H1 (cell line): ENCODE measurements at regions not wholly inside any gene's neighbourhood (a gene's known extent, or its start where the extent isn't known, plus 50 kb on each side); places are given as distances from the start of the nearest gene placed in this dataset.

Experiments
- CTCF ChIA-PET: fragments of 300-600 bp; sonication (Branson Sonifier 250); formaldehyde crosslinking; loops from one replicate; lab custom pipeline; 2021; ENCODE audit not compliant: partially characterized antibody; lab: Charles Lee
- POLR2A ChIA-PET: fragments of 300-600 bp; sonication (Branson Sonifier 250); formaldehyde crosslinking; loops from one replicate; lab custom pipeline; 2021; ENCODE audit warnings: inconsistent platforms; ENCODE audit not compliant: partially characterized antibody; lab: Charles Lee
- DNase-seq, 2 experiments: peaks; one replicate each; pipeline versions ENCODE4 v3.0.0 to v3.0.0-alpha.2; 2010 to 2022; ENCODE audit warnings: low spot score in 2 of 2, low read depth in 1 of 2, mixed read lengths in 1 of 2
- FAIRE-seq: peaks from 2 replicates; lab custom pipeline; 2011; peaks lifted over from hg19 to GRCh38; lab: Jason Lieb, UNC
- H2AFZ ChIP-seq: 2 replicates; pipeline ENCODE4 v1.8.1; 2012; ENCODE audit warnings: low read length, inconsistent platforms
- H2AK5ac ChIP-seq: 2 replicates; pipeline ENCODE4 v1.6.1; 2013; ENCODE audit warnings: low read depth, low read length
- H2BK120ac ChIP-seq: replicated peaks from 2 replicates; pipeline ENCODE3; 2013; ENCODE audit warnings: low read depth, low read length, inconsistent platforms
- H2BK12ac ChIP-seq: 2 replicates; pipeline ENCODE4 v1.6.1; 2013; ENCODE audit warnings: low read depth, low read length
- H2BK15ac ChIP-seq: 2 replicates; pipeline ENCODE4 v1.6.1; 2013; ENCODE audit warnings: low read length
- H2BK20ac ChIP-seq: 2 replicates; pipeline ENCODE4 v1.6.1; 2013; ENCODE audit warnings: low read length
- H2BK5ac ChIP-seq: 2 replicates; pipeline ENCODE4 v1.6.1; 2013; ENCODE audit warnings: low read depth, low read length
- H3K14ac ChIP-seq: 2 replicates; pipeline ENCODE4 v1.6.1; 2013; ENCODE audit warnings: inconsistent platforms; ENCODE audit not compliant: insufficient read length
- H3K18ac ChIP-seq: 2 replicates; pipeline ENCODE4 v1.6.1; 2013; ENCODE audit warnings: low read length; ENCODE audit errors: extremely low read depth
- H3K23ac ChIP-seq: 2 replicates; pipeline ENCODE4 v1.6.1; 2013; ENCODE audit warnings: inconsistent platforms; ENCODE audit not compliant: insufficient read length
- H3K23me2 ChIP-seq: 2 replicates; pipeline ENCODE4 v1.6.1; 2013; ENCODE audit warnings: low read depth, low read length
- H3K27ac ChIP-seq: 2 replicates; pipeline ENCODE4 v1.6.1; 2011; ENCODE audit warnings: low read depth, low read length, inconsistent platforms
- H3K27me3 ChIP-seq, 4 experiments: replicated peaks in 1 of 4; 1 replicate in 1 of 4; 2 replicates in 3 of 4; pipeline versions ENCODE4 v1.6.1 to v1.8.1; 2011 to 2013; ENCODE audit warnings: low read length in 3 of 4, mild to moderate bottlenecking in 3 of 4, inconsistent platforms in 2 of 4, mixed read lengths in 2 of 4, moderate library complexity in 1 of 4; ENCODE audit not compliant: control insufficient read depth in 3 of 4, insufficient read depth in 3 of 4; ENCODE audit errors: extremely low read depth in 1 of 4
- H3K36me3 ChIP-seq, 4 experiments: 2 replicates each; pipeline versions ENCODE4 v1.6.1 to v1.8.1; 2011 to 2013; ENCODE audit warnings: mild to moderate bottlenecking in 4 of 4, low read length in 3 of 4, moderate library complexity in 2 of 4, control low read depth in 1 of 4, inconsistent platforms in 1 of 4; ENCODE audit not compliant: insufficient read depth in 4 of 4, control insufficient read depth in 2 of 4
- H3K4ac ChIP-seq: replicated peaks from 2 replicates; pipeline ENCODE3; 2013; ENCODE audit warnings: low read length, low read depth, mixed read lengths, inconsistent platforms; ENCODE audit not compliant: insufficient read length
- H3K4me1 ChIP-seq, 4 experiments: replicated peaks in 1 of 4; 1 replicate in 1 of 4; 2 replicates in 3 of 4; pipeline versions ENCODE4 v1.6.1 to v1.8.1; 2011 to 2013; ENCODE audit warnings: low read length in 3 of 4, inconsistent platforms in 2 of 4, mixed read lengths in 1 of 4; ENCODE audit not compliant: insufficient read depth in 4 of 4, control insufficient read depth in 3 of 4
- H3K4me2 ChIP-seq, 2 experiments: 2 replicates each; pipeline versions ENCODE4 v1.6.1 to v1.8.1; 2011 to 2013; ENCODE audit warnings: low read depth in 2 of 2, low read length in 2 of 2, control low read depth in 1 of 2, inconsistent platforms in 1 of 2, mild to moderate bottlenecking in 1 of 2; ENCODE audit not compliant: insufficient read depth in 1 of 2
- H3K4me3 ChIP-seq, 4 experiments: fragments of 200-600, 300-600 bp in 1 of 4; sonication (generic), shearing (Covaris generic), sonication (Bioruptor Twin) in 1 of 4; 2 replicates each; pipeline versions ENCODE4 v1.5.1 to v1.8.1; 2011 to 2016; ENCODE audit warnings: low read length in 4 of 4, low read depth in 3 of 4, control low read depth in 2 of 4, inconsistent platforms in 2 of 4, mild to moderate bottlenecking in 2 of 4, mixed read lengths in 1 of 4, moderate library complexity in 1 of 4; ENCODE audit not compliant: insufficient read depth in 2 of 4; ENCODE audit errors: extremely low read depth in 1 of 4
- H3K56ac ChIP-seq: replicated peaks from 2 replicates; pipeline ENCODE3; 2013; ENCODE audit warnings: low read depth, mild to moderate bottlenecking, mixed read lengths, low read length, inconsistent platforms; ENCODE audit not compliant: insufficient read length
- H3K79me1 ChIP-seq: 2 replicates; pipeline ENCODE4 v1.6.1; 2013; ENCODE audit warnings: low read depth, low read length, control low read depth
- H3K79me2 ChIP-seq, 2 experiments: 2 replicates each; pipeline versions ENCODE4 v1.6.1 to v1.8.1; 2012 to 2013; ENCODE audit warnings: low read length in 2 of 2, mild to moderate bottlenecking in 2 of 2, inconsistent platforms in 1 of 2; ENCODE audit not compliant: insufficient read depth in 2 of 2, control insufficient read depth in 1 of 2
- H3K9ac ChIP-seq, 4 experiments: replicated peaks in 1 of 4; 1 replicate in 1 of 4; 2 replicates in 3 of 4; pipeline versions ENCODE4 v1.6.1 to v1.8.1; 2011 to 2013; ENCODE audit warnings: low read depth in 3 of 4, low read length in 3 of 4, control low read depth in 2 of 4, mild to moderate bottlenecking in 2 of 4, moderate library complexity in 2 of 4, inconsistent platforms in 1 of 4; ENCODE audit errors: extremely low read depth in 1 of 4
- H3K9me3 ChIP-seq, 2 experiments: 2 replicates each; pipeline versions ENCODE4 v1.6.1 to v1.8.1; 2012 to 2013; ENCODE audit warnings: mild to moderate bottlenecking in 2 of 2, moderate library complexity in 2 of 2, control low read depth in 1 of 2, inconsistent platforms in 1 of 2, low read depth in 1 of 2, low read length in 1 of 2, mixed read lengths in 1 of 2; ENCODE audit not compliant: insufficient read depth in 2 of 2
- H4K20me1 ChIP-seq, 2 experiments: replicated peaks in 1 of 2; 2 replicates each; pipeline versions ENCODE3 to v1.8.1; 2011 to 2013; ENCODE audit warnings: inconsistent platforms in 2 of 2, low read length in 2 of 2, mild to moderate bottlenecking in 1 of 2; ENCODE audit not compliant: insufficient read depth in 2 of 2, control insufficient read depth in 1 of 2
- H4K5ac ChIP-seq: 2 replicates; pipeline ENCODE4 v1.6.1; 2013; ENCODE audit warnings: low read length, low read depth, mixed read lengths, inconsistent platforms; ENCODE audit not compliant: insufficient read length
- H4K8ac ChIP-seq: 2 replicates; pipeline ENCODE4 v1.8.0; 2013; ENCODE audit warnings: mild to moderate bottlenecking, moderate library complexity, low read length, inconsistent platforms; ENCODE audit not compliant: insufficient read depth; ENCODE audit errors: extremely low read depth
- H4K91ac ChIP-seq: replicated peaks from 2 replicates; pipeline ENCODE3; 2013; ENCODE audit warnings: low read length, mixed read lengths, inconsistent platforms; ENCODE audit not compliant: insufficient read length
- ASH2L ChIP-seq: fragments of 200-600, 300-600 bp; sonication (generic); IDR thresholded peaks from one replicate; pipeline ENCODE4 v1.7.1; 2017; ENCODE audit warnings: low read length
- BACH1 ChIP-seq: IDR thresholded peaks from 2 replicates; pipeline ENCODE4 v1.6.1; 2012; ENCODE audit warnings: low read length, improper control_type of control experiment
- BCL11A ChIP-seq, 2 experiments: IDR thresholded peaks; one replicate each; pipeline ENCODE4 v1.6.1; 2011; ENCODE audit warnings: low read depth in 2 of 2, low read length in 2 of 2, mild to moderate bottlenecking in 2 of 2
- CBX5 ChIP-seq: fragments of 300-800, 300-1000 bp; sonication (generic); IDR thresholded peaks from 2 replicates; pipeline ENCODE4 v1.7.1; 2016; ENCODE audit warnings: antibody characterized with exemption, low read length, low read depth
- CEBPB ChIP-seq: IDR thresholded peaks from 2 replicates; pipeline ENCODE4 v1.6.1; 2012; ENCODE audit warnings: low read depth, low read length
- CTCF ChIP-seq, 3 experiments: IDR thresholded peaks; 1 replicate in 2 of 3; 2 replicates in 1 of 3; pipeline versions ENCODE4 v1.5.1 to v1.6.1; 2011; ENCODE audit warnings: low read length in 3 of 3, mild to moderate bottlenecking in 3 of 3, inconsistent platforms in 2 of 3, low read depth in 1 of 3, moderate library complexity in 1 of 3; ENCODE audit not compliant: insufficient read depth in 1 of 3; ENCODE audit errors: control extremely low read depth in 1 of 3
- E2F6 ChIP-seq: IDR thresholded peaks from 2 replicates; pipeline ENCODE4 v1.6.1; 2012; ENCODE audit warnings: inconsistent platforms
- KDM5A ChIP-seq: fragments of 200-600 bp; IDR thresholded peaks from 2 replicates; pipeline ENCODE4 v1.7.1; 2012; ENCODE audit warnings: mild to moderate bottlenecking, low read length, inconsistent platforms, mixed read lengths
- SIRT6 ChIP-seq: IDR thresholded peaks from one replicate; pipeline ENCODE4 v1.7.1; 2012; ENCODE audit warnings: low read length, inconsistent platforms
- SUZ12 ChIP-seq: fragments of 200-600 bp; sonication (generic); IDR thresholded peaks from 2 replicates; pipeline ENCODE4 v1.6.1; 2012; ENCODE audit warnings: mild to moderate bottlenecking, inconsistent platforms, low read length, moderate library complexity, mixed read lengths
- TBP ChIP-seq: IDR thresholded peaks from 2 replicates; pipeline ENCODE4 v1.6.1; 2011; ENCODE audit warnings: low read depth, low read length, improper control_type of control experiment
- WGBS, 2 experiments: shearing (Covaris generic) in 1 of 2; methylation state at CpG; one replicate each; pipeline versions ENCODE4 v1.1.6 to v1.1.7; 2013 to 2015; ENCODE audit warnings: low lambda C conversion rate in 2 of 2, mixed read lengths in 2 of 2, inconsistent platforms in 1 of 2, low coverage in 1 of 2, missing lambda C conversion rate in 1 of 2; ENCODE audit not compliant: insufficient replicate concordance in 2 of 2, insufficient coverage in 1 of 2, insufficient read length in 1 of 2; ENCODE audit errors: extremely low coverage in 1 of 2, missing lambda C conversion rate in 1 of 2; 5-methylcytosine and 5-hydroxymethylcytosine counted together

- H3K27me3 ChIP-seq: no peaks in the 10 kb centered on the region
- no peak overlapping the region for H3K4me3 ChIP-seq
- H3K14ac ChIP-seq: no peak overlapping the region
- ChIA-PET POLR2A (interaction anchor here (1.2 to 1.7 kb wide), 2 partner anchors 8 to 12 kb away, joined by 3 read pairs; no protein-coding TSS in a partner anchor), CTCF (interaction anchor here (1.2 to 4.6 kb wide), 3 partner anchors 8 to 91 kb away, joined by 3 to 35 read pairs (median 6); no protein-coding TSS in a partner anchor)
- no peak overlapping the region for H2BK5ac ChIP-seq
- no peak overlapping the region for H2BK15ac ChIP-seq
- H3K4me2 ChIP-seq: no peak overlapping the region
- H4K20me1 ChIP-seq: peaks cover 2 to 13% of the 10 kb centered on the region in 2 experiments
- H3K23me2 ChIP-seq: no peaks in the 10 kb centered on the region
- H3K9ac ChIP-seq: no peak overlapping the region
- H3K79me2 ChIP-seq: peaks cover 0 to 16% of the 10 kb centered on the region in 2 experiments; a peak in 1 of 4 replicates
- H3K79me1 ChIP-seq: peaks cover 12% of the 10 kb centered on the region
- no peak overlapping the region for H2BK120ac ChIP-seq
- no peak overlapping the region for H3K23ac ChIP-seq
- H2AK5ac ChIP-seq: no peak overlapping the region
- H4K8ac ChIP-seq: no peak overlapping the region
- no peak overlapping the region for H3K27ac ChIP-seq
- 0 out of 8 replicates have a peak, but pooled peaks cover 0 to 2% (median 0%) of the 10 kb centered on the region in 4 experiments for H3K36me3 ChIP-seq
- no peak overlapping the region for H4K91ac ChIP-seq
- no peak overlapping the region for H2BK20ac ChIP-seq
- H4K5ac ChIP-seq: no peak overlapping the region
- H2AFZ ChIP-seq: no peak overlapping the region
- 88% methylated on average over 5 of the region's 5 CpGs; no CpG with 5 or more reads in 1 of the 2 experiments for WGBS, 2 experiments
- peaks cover 0 to 3% (median 0%) of the 10 kb centered on the region in 4 experiments; a peak in 4 of 7 replicates for H3K4me1 ChIP-seq
- H3K18ac ChIP-seq: no peak overlapping the region
- H2BK12ac ChIP-seq: no peak overlapping the region
- peaks cover 0 to 8% of the 10 kb centered on the region in 2 experiments; a peak in 2 of 4 replicates for H3K9me3 ChIP-seq
- DNase-seq (no peak), FAIRE-seq (no peak)
- H3K56ac ChIP-seq: no peak overlapping the region
- TF ChIP-seq BCL11A (IDR thresholded peaks at IDR 0.05; ENCODE audit: low read depth in 2 of 2, low read length in 2 of 2) (no peak), SIRT6 (no peak), TBP (no peak), SUZ12 (no peak), ASH2L (no peak), CTCF (IDR thresholded peaks at IDR 0.05; ENCODE audit: control extremely low read depth in 1 of 3, insufficient read depth in 1 of 3, low read depth in 1 of 3, low read length in 3 of 3) (no peak), CEBPB (no peak), KDM5A (no peak), BACH1 (no peak), CBX5 (no peak), E2F6 (no peak)
- no peak overlapping the region for H3K4ac ChIP-seq
Measured at GRCh38 chr16:85183564-85183963, 71.3 kb upstream of the CIBAR2 start.
